GM12891 (cell line): ENCODE measurements at regions not wholly inside any gene's neighbourhood (a gene's known extent, or its start where the extent isn't known, plus 50 kb on each side); places are given as distances from the start of the nearest gene placed in this dataset.
"Not testable (repeated sequence)": the region's sequence is repeated elsewhere in the genome, so short reads cannot be mapped to it uniquely, and the experiment has no call there.

Source experiments
- POLR2A ChIP-seq: IDR thresholded peaks from 2 replicates; pipeline ENCODE4 v1.6.1; 2011; ENCODE audit warnings: low read depth, low read length, control low read depth
- POLR2AphosphoS5 ChIP-seq: IDR thresholded peaks from 2 replicates; pipeline ENCODE4 v1.6.1; 2011; ENCODE audit warnings: low read depth, low read length, control low read depth
- SPI1 ChIP-seq: IDR thresholded peaks from 2 replicates; pipeline ENCODE4 v1.6.1; 2011; ENCODE audit warnings: low read depth, low read length, control low read depth
- TAF1 ChIP-seq: IDR thresholded peaks from 2 replicates; pipeline ENCODE4 v1.6.1; 2011; ENCODE audit warnings: low read depth, low read length, control low read depth

DNA sequence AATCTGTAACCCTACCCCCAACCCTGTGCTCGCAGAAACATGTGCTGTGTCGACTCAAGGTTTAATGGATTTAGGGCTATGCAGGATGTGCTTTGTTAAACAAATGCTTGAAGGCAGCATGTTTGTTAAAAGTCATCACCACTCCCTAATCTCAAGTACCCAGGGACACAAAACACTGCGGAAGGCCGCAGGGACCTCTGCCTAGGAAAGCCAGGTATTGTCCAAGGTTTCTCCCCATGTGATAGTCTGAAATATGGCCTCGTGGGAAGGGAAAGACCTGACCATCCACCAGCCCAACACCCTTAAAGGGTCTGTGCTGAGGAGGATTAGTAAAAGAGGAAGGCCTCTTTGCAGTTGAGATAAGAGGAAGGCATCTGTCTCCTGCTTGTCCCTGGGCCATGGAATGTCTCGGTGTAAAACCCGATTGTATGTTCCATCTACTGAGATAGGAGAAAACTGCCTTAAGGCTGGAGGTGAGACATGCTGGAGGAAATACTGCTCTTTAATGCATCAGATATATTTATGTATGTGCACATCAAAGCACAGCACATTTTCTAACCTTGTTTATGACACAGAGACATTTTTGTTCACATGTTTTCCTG is 94.4 kb downstream of the LSM3 start:
- not testable (repeated sequence) for TF ChIP-seq POLR2A, POLR2AphosphoS5, SPI1, TAF1
